ENCODE measurements at regions not wholly inside any gene's neighbourhood (a gene's known extent, or its start where the extent isn't known, plus 50 kb on each side); places are given as distances from the start of the nearest gene placed in this dataset.

GRCh38 chr21:19830446-19830845, 1167.8 kb upstream of the NCAM2 start:
- no peak for DNase-seq (ENCODE audit: low read depth, low spot score)

- no peak for DNase-seq (ENCODE audit: low read depth, low spot score)
Observed at GRCh38 chr21:19832551-19832950, 1165.7 kb upstream of the NCAM2 start.

- no peak for DNase-seq (ENCODE audit: low read depth, low spot score)
Observed at GRCh38 chr21:19833082-19833481, 1165.1 kb upstream of the NCAM2 start.

DNA sequence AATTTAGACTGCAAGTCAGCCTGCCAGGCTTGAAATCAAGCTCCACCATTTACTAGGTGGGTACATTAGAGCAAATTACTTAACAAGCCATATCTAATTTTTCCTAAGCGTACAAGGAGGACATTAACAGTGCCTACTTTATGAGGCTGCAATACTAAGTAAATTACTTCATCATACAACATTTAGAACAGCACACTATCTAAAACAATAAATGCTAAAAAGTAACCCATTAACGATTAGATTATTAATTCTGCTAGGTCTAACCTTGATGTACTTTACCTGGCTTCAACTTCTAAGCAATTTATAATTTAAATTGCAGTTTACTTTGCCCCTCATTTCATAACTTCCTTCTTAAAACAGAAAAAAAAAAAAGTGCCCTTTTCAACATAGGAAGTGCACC, 1155.6 kb upstream of the NCAM2 start:
- no peak for DNase-seq (ENCODE audit: low read depth, low spot score)

DNA sequence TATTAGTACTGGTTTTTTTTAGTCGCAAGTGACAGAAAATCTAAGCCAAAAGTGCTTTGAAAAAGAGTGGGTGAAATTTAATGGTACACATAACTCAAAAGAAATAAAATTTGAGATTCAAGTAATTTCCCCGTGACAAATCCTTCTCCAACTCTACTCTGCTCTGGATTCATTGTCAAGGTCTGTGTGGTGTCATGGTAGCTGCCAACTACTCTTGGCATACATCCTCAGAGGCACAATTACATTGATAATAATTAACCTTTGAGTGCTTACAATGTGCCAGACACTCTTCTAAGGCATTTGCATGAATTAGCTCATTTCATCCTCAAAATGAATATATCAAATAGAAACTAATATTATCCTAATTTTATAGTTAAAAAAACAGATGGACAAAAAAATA, 1153.9 kb upstream of the NCAM2 start:
- DNase-seq (ENCODE audit: low read depth, low spot score): no peak

DNA sequence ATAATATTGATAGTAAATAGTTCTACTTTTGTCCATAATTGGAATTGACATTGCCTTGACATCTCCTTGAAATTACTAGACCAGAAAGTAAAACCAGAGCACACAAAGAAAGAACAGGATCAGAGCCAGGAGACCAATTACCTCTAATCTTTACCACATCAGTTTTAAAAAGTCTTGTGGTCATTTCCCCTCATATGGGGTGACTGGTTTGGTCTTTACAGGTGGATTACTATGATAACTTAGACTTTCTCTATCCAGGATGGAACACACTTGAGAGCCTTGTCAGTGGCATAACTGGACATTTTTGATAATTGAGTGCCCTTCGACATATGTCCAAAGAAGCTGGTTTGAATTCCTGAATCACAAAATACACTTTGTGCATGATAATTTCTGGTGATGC, 1148.1 kb upstream of the NCAM2 start:
- DNase-seq (ENCODE audit: low read depth, low spot score): no peak

DNA sequence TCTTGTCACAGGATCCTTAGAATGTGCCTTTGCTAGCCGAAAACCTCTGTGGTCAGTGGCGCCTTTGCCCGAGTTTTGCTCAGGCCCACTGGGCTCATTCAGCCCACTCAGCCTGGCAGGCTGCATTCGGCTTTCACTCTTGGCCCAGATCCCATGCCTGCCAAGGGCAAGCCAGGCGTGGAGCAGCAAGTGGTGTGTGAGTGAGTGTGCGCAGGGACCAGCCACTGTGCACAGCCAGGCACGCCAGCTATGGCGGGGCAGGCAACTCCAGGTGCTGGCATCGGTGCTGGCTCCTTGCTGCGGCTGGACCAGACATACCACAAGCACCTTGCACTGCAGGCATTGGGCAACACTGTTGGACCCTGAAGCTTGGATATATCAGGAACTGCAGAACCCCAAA, 1145.1 kb upstream of the NCAM2 start:
- no peak for DNase-seq (ENCODE audit: low read depth, low spot score)

- DNase-seq (ENCODE audit: low read depth, low spot score): peak; percentile 35
Observed at GRCh38 chr21:19853709-19854575, 1144.3 kb upstream of the NCAM2 start.

- no peak for DNase-seq (ENCODE audit: low read depth, low spot score)
Observed at GRCh38 chr21:19855522-19855921, 1142.7 kb upstream of the NCAM2 start.

- DNase-seq (ENCODE audit: low read depth, low spot score): no peak
Observed at GRCh38 chr21:19864476-19864875, 1133.7 kb upstream of the NCAM2 start.

- DNase-seq (ENCODE audit: low read depth, low spot score): no peak
Observed at GRCh38 chr21:19870682-19871081, 1127.5 kb upstream of the NCAM2 start.

- no peak for DNase-seq (ENCODE audit: low read depth, low spot score)
Observed at GRCh38 chr21:19874521-19874920, 1123.7 kb upstream of the NCAM2 start.

GRCh38 chr21:19878133-19878532, 1120.1 kb upstream of the NCAM2 start:
- no peak for DNase-seq (ENCODE audit: low read depth, low spot score)

GRCh38 chr21:19899645-19900044, 1098.6 kb upstream of the NCAM2 start:
- DNase-seq (ENCODE audit: low read depth, low spot score): no peak

GRCh38 chr21:19900149-19900548, 1098.1 kb upstream of the NCAM2 start:
- DNase-seq (ENCODE audit: low read depth, low spot score): no peak

- no peak for DNase-seq (ENCODE audit: low read depth, low spot score)
Observed at GRCh38 chr21:19908390-19908789, 1089.8 kb upstream of the NCAM2 start.

GRCh38 chr21:19914028-19914427, 1084.2 kb upstream of the NCAM2 start:
- no peak for DNase-seq (ENCODE audit: low read depth, low spot score)

GRCh38 chr21:19921211-19921610, 1077.0 kb upstream of the NCAM2 start:
- DNase-seq (ENCODE audit: low read depth, low spot score): no peak

GRCh38 chr21:19922122-19922521, 1076.1 kb upstream of the NCAM2 start:
- DNase-seq (ENCODE audit: low read depth, low spot score): no peak

DNA sequence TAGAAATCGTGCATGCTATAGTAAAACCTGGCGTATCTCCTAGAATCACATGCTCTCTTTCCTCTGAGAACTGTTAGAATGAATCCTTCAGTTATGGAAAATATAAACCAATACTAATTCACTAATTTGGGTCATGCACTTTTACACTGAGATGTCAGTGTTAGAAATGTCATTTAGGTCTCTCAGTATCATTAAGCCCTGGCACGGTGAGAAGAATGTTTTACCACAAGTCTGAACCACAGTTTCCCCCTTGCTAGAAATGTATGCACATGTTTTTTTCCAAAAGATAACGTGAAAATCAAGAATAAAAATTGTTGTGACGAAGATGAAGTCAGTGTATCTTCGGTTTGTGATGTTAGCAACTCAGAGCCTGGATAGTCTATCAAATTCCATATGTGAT, 1062.7 kb upstream of the NCAM2 start:
- no peak for DNase-seq (ENCODE audit: low read depth, low spot score)

GRCh38 chr21:19937619-19938018, 1060.6 kb upstream of the NCAM2 start:
- no peak for DNase-seq (ENCODE audit: low read depth, low spot score)

- no peak for DNase-seq (ENCODE audit: low read depth, low spot score)
Observed at GRCh38 chr21:19941626-19942025, 1056.6 kb upstream of the NCAM2 start.

DNA sequence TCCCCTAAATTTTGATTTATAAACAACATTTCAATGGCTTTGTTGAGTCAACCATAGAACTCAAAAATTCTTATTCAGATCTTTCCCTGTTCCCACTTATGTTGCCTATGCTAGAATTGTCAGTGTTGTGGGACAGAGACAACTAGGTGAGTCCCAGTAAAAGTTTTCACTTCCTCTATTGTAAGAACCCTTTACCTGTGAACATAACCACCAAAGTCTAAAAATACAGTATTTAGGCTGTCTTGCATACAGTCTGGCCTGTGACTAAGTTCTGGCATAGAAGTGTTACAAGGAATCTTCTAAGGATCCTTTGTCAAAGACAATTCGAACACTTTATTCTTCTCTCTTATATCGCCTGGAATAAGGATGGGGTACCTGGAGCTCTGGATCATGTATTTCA, 1047.9 kb upstream of the NCAM2 start:
- no peak for DNase-seq (ENCODE audit: low read depth, low spot score)

GRCh38 chr21:19969156-19969555, 1029.1 kb upstream of the NCAM2 start:
- DNase-seq (ENCODE audit: low read depth, low spot score): no peak

Measured in ELF-1 (cell line).